ENCODE measurements at regions not wholly inside any gene's neighbourhood (a gene's known extent, or its start where the extent isn't known, plus 50 kb on each side); places are given as distances from the start of the nearest gene placed in this dataset.

- TF ChIP-seq CTCF (IDR thresholded peaks at IDR 0.05), result no peak
- no peaks in the 10 kb centered on the region for H3K9me3 Mint-ChIP-seq (ENCODE audit: low read depth)
- DNase-seq (ENCODE audit: low spot score), result no peak
- H3K36me3 Mint-ChIP-seq (ENCODE audit: low read depth), result peaks cover 2% of the 10 kb centered on the region
- H3K27ac Mint-ChIP-seq (ENCODE audit: unreplicated experiment), result no peak overlapping the region
- peaks cover 49% of the 10 kb centered on the region for H3K4me1 Mint-ChIP-seq (ENCODE audit: low read depth)
- no peaks in the 10 kb centered on the region for H3K27me3 Mint-ChIP-seq (ENCODE audit: low read depth)
- H3K4me3 Mint-ChIP-seq (ENCODE audit: unreplicated experiment), result no peak overlapping the region
Observed at GRCh38 chr5:97840643-97841042, 657.6 kb upstream of the RIOK2 start.

- Mint-ChIP-seq H3K27me3 (ENCODE audit: low read depth) (no peaks in the 10 kb centered on the region), H3K4me3 (ENCODE audit: unreplicated experiment) (no peak overlapping the region), H3K27ac (ENCODE audit: unreplicated experiment) (no peak overlapping the region), H3K36me3 (ENCODE audit: low read depth) (no peaks in the 10 kb centered on the region), H3K9me3 (ENCODE audit: low read depth) (no peaks in the 10 kb centered on the region), H3K4me1 (ENCODE audit: low read depth) (peaks cover 46% of the 10 kb centered on the region)
- no peak for TF ChIP-seq CTCF (IDR thresholded peaks at IDR 0.05)
- DNase-seq (ENCODE audit: low spot score), result no peak
Observed at GRCh38 chr5:97842687-97843086, 659.6 kb upstream of the RIOK2 start.

- Mint-ChIP-seq H3K36me3 (ENCODE audit: low read depth) (no peaks in the 10 kb centered on the region), H3K4me3 (ENCODE audit: unreplicated experiment) (no peak overlapping the region), H3K27ac (ENCODE audit: unreplicated experiment) (no peak overlapping the region), H3K4me1 (ENCODE audit: low read depth) (peaks cover 27% of the 10 kb centered on the region), H3K27me3 (ENCODE audit: low read depth) (no peaks in the 10 kb centered on the region), H3K9me3 (ENCODE audit: low read depth) (no peaks in the 10 kb centered on the region)
- no peak for TF ChIP-seq CTCF (IDR thresholded peaks at IDR 0.05)
- DNase-seq (ENCODE audit: low spot score), result no peak
Observed at GRCh38 chr5:97844797-97845196, 661.8 kb upstream of the RIOK2 start.

- no peak for TF ChIP-seq CTCF (IDR thresholded peaks at IDR 0.05)
- no peaks in the 10 kb centered on the region for H3K36me3 Mint-ChIP-seq (ENCODE audit: low read depth)
- no peaks in the 10 kb centered on the region for H3K9me3 Mint-ChIP-seq (ENCODE audit: low read depth)
- no peak for DNase-seq (ENCODE audit: low spot score)
- no peak overlapping the region for H3K4me3 Mint-ChIP-seq (ENCODE audit: unreplicated experiment)
- no peak overlapping the region for H3K27ac Mint-ChIP-seq (ENCODE audit: unreplicated experiment)
- peaks cover 14% of the 10 kb centered on the region for H3K4me1 Mint-ChIP-seq (ENCODE audit: low read depth)
- no peaks in the 10 kb centered on the region for H3K27me3 Mint-ChIP-seq (ENCODE audit: low read depth)
Observed at GRCh38 chr5:97846643-97847042, 663.6 kb upstream of the RIOK2 start.

DNA sequence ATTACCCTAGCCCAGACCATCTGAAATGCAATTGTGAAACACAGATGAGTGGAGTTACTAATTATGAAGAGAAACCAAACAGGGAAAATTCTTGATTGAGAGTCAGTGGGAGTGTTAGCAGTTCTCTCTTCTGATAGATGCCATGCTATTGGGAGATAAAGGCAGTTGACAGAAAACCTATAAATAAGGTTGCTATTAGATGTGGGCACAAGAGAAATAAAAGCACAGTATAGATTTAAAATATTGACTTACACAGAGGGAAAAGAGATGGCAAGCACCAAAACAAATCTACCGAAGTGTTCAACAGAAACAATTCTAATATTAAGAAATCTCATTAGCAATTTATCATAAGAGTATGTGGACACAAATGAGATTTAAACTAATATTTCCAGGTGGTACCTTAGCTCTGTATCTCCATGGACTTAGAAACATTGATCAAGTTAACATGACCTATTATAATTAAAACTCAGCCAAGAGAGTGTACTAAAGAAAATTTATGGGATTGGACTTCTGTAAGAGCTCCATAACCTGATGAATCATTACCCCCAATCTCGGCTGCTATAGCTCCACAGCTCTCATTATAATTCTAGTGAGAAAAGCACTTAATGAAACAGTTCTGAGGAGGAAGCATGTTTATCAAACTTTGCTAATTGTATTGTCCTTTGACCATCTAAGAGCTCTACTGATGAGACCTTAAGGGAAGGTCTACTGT is 665.0 kb upstream of the RIOK2 start:
- Mint-ChIP-seq H3K27ac (ENCODE audit: unreplicated experiment) (no peak overlapping the region), H3K9me3 (ENCODE audit: low read depth) (peaks cover 5% of the 10 kb centered on the region)
- DNase-seq (ENCODE audit: low spot score), result no peak

More for the DNA sequence above, 665.0 kb upstream of the RIOK2 start:
- no peak overlapping the region for H3K4me3 Mint-ChIP-seq (ENCODE audit: unreplicated experiment)
- no peak for TF ChIP-seq CTCF (IDR thresholded peaks at IDR 0.05)
- peaks cover 11% of the 10 kb centered on the region for H3K4me1 Mint-ChIP-seq (ENCODE audit: low read depth)
- H3K36me3 Mint-ChIP-seq (ENCODE audit: low read depth), result no peaks in the 10 kb centered on the region
- H3K27me3 Mint-ChIP-seq (ENCODE audit: low read depth), result no peaks in the 10 kb centered on the region

Measured in chondrocyte (in vitro differentiated cells).